Hematopoietic multipotent progenitor cell treated with erythropoietin and hydrocortisone succinate and interleukin-3 and kit ligand, for 8 days (in vitro differentiated cells): ENCODE measurements at regions not wholly inside any gene's neighbourhood (a gene's known extent, or its start where the extent isn't known, plus 50 kb on each side); places are given as distances from the start of the nearest gene placed in this dataset.
"Not testable (repeated sequence)": the region's sequence is repeated elsewhere in the genome, so short reads cannot be mapped to it uniquely, and the experiment has no call there.

Experiments used
- DNase-seq: peaks from one replicate; pipeline ENCODE4 v3.0.0-alpha.2; 2015

DNA sequence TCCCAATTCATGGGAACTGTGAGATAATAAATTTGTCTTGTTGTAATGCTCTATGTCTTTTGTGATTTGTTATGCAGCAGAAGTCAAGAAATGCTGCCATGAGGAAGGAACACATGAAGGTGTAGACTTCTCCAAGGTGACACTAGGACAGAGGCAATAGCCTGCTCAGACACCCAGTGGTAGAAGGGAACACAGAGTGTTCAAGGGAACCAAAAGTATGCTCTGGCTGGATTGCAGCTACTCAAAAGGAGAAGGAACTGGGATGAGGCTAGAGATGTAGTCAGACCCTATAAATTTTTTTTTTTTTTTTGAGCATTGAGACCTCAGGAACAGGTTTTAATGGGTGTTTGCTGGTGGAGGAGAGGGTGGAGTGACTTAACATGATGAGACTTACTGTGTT is 232.5 kb downstream of the PARP8 start:
- no peak for DNase-seq

DNA sequence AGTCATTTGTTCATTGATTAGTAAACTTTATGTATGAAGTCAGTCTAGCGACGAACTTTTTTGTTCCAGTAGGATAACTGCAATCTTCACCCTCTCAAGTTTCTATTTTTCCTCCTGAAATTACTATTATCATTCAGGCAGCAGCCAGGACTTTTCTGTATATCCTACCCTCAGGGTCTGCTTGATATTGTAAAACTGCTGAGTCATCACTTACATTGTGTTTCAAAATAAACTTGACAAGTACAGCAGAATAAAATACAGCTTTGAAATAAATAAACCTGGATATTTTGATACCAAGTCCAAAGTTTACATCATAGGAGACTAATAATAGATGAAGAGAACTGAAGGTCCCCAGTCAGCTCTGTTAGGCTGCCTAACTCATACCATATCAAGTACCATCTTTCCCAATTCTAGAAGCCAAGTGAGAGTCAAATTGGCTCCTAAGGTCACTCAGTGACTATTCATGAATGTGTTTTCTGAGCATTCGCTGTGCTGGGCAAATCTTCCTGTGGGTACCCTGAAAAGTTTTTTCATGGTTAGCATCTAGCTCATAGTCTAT is 234.6 kb downstream of the PARP8 start:
- no peak for DNase-seq

DNA sequence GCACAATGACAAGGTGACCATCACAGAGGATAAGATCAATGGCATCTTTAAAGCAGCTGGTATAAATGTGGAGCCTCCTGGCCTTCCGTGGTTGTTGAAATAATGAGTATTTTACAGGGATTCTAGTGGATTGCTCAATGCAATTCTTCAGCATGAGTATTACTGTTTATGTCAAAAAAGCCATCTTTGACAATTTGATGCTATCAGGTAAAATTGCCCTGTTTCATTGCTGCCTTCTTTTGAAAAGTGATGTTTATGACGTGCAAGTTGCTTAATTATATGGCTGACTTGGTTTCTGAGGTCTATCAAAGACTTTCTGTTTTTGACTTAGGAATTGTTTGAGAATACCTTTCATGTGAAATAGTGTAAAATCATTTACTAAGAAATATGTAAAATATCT is 237.2 kb downstream of the PARP8 start:
- no peak for DNase-seq

DNA sequence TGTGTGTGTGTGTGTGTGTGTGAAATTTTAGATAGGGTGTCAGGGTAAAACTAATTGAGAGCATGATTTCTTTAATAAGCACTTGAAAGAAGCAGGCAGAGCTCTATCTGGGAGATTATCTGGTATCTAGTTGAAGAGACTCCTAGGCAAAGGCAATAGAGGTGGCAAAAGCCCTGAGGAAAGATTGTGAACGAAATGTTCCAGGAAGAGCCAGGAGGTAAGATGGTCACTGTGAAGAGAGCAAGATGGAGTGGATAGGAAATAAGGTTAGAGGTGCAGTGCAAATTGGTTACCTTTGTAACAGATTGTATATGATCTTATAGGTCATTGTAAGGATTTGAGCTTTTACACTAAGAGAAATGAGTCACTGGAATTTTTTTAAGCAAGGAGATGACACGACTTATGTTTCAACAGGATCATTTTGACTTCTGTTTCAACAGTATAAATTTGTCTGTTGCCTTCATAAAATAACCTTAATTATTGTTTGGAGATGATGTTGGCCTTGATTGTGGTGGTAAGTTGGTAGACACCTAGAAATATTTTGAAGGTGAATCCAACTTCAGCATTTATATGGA is 239.6 kb downstream of the PARP8 start:
- DNase-seq: no peak

DNA sequence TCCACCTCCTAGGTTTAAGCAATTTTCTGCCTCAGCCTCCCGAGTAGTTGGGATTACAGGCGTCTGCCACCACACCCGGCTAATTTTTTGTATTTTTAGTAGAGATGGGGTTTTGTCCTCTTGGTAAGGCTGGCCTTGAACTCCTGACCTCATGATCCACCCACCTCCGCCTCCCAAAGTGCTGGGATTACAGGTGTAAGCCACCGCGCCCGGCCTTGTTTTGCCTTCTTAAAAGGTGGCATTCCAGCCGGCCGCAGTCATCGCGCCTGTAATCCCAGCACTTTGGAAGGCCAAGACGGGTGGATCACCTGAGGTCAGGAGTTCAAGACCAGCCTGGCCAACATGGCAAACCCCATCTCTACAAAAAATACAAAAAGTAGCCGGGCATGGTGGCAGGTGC is 253.7 kb downstream of the PARP8 start:
- not testable (repeated sequence) for DNase-seq

DNA sequence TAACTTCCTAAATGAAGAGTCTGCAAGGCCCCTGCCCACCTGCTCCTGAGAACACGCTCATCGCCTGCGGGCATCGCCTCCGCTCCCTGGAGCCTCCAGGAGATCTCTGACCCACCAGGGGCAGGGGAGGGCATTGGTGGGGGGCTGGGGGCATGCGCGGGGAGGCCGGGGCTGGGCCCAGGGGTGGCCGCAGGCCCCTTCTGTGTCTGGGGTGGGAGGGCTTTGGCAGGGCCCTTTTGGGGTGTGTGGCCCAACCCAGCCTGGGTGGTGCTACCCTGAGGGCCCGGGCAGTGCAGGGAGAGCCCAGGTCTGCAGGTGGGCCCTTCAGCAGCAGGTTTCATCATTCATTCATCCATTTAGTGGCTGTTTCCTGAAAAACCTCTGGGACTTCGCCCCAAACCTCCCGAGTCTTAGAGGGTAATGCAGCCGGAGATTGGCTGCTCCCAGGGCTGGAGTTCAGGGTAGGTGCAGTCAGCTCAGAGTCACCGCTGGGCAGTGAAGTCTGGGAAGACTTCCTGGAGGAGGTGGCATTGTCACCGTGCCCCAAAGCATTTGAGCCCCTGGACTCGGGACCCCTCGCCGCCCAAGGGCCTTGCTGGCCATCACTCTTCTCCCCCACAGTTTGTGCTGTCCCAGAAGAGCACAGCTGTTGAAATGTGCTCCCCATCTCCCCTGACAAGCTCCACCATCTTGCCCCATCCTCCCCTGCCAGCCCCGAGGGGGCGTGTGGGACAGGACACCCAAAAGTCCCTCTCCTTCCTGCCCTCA is 255.1 kb downstream of the PARP8 start:
- DNase-seq: no peak

DNA sequence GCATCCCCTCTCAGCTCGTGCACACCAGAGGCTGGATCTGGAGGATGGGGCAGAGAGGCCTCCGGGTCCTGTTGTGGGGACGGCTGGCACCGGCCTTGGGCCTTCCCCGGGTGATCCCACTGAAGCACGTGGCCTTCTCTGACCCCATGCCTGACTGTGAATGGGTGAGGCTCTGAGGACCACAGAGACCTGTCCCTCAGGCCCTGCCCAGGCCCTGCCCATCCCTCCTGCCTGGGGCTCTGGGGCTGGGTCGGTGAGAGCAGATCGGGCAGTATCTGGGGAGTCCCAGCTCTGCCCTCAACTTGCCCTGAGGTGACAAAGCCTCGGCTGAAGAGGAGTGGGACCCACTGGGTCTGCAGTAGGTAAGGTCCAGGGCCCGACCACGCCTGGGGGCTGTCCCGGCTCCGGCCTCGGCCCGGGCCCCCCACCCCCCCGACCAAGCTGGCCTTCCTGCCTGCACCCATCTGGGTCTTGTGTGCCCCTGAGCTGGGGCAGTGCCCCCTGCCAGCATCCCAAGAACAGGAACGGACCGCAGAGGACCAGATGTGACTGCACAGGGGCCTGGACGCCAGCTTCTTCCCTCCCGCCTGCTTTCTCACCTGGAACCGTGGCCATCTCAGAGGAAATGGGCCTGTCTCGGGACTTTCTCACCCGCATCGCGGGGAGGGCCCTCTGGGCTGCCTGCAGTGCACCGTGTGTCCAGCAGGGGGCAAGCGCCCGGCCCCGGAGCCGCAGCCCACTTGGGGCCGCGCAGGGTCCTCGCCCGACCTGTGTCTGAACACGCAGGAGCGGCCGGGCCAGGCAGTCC is 255.9 kb downstream of the PARP8 start:
- not testable (repeated sequence) for DNase-seq

DNA sequence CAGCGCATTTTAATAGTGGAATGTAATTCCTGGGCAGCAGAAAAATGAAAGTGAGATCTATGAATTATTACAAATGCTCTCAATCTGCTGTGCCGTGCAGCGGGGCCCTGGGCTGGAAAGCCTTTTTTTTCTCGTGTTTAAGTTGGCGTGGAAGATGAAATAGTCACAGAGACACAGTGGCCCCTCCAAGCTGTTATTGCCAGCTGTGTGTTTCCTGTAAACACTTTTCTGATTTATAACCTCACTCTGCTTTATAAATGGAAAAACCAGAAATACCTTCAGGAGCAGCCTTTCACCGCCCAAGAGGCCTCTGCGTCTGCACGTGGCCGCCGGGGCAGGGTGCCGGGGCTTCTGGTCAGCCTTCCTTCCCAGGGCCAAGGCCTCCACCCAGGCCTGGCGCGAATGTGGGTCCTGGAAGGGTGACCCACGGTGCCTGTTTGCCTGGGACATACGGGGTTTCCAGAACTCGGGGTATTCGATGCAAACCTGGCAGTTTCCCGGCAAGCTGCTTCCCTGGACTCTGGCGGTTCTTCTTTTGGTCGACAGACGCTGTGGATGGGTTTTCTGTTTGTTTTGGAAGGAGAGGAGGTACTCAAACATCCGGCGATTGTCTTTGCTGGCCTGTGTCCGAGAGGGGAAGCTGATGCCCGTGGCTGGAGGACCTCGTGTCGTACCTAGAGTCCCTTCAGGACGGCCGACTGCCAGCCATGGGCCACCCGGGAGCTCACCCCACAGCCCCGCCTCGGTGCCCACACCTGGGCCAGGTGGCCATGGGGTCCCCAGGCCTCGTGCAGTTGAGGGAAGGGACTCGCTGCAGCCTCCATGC is 256.7 kb downstream of the PARP8 start:
- DNase-seq: no peak

DNA sequence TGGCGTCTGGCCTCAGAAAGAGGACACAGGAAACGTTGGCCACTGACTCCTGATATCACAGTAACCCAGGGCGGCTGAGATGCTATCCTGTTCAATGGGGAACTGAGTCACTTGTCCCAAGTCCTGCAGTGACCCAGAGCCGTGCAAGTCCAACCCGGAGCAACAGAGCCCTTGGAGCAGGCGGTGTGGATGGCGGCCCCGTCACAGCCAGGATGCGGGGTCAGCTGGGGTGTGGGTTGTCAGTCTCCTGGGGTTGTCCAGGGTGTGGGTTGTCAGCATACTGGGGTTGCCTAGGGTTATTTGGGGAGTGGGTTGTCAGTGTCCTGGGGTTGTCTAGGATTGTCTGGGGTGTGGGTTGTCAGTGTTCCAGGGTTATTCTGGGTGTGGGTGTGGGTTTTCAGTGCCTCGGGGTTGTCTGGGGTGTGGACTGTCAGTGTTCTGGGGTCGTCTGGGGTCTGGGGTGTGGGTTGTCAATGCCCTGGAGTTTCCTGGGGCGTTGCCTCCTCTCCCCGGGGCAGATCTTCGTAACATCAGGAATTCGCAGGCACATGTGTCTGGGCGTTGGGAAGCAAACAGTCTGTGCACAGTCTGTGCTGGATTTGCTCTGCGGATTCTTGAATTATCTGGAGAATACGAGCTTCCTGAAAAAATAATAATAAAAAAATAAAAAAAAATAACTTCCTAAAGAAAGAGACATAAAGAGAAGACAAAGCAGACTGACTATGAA is 257.5 kb downstream of the PARP8 start:
- DNase-seq: no peak

DNA sequence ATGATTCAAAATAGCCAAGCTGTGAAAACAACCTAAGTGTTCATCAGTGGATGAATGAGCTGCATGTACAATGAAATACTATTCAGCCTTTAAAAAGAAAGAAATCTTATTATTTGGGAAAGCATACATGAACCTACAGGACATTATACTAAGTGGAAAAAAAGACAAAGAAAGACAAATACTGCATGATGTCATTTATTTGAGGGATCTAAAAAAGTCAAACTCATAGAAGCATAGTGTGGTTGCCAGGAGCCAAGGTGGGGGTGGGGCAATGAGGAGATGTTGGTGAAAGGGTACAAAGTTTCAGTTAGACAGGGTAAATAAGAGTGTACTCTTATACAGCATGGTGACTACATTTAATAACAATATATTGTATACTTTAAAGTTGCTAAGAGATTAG is 261.5 kb downstream of the PARP8 start:
- DNase-seq: no peak

DNA sequence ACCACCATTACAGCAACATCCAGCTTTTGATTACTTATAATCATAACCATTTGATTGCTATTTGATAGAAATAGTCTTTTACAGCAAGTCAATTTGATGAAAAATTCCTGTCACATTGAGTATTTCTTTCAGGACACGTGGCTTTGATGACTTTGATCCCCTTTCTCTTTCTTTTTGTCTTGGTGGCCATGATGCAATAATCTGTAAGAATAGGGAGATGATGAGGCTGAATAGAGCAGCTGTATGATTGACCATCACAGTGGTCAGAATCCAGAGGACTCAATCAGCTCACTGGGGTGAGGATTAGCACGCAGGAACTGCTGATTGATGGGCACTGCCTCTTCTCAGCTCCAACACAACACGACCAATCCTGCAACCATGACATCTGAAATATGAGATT is 262.7 kb downstream of the PARP8 start:
- no peak for DNase-seq

DNA sequence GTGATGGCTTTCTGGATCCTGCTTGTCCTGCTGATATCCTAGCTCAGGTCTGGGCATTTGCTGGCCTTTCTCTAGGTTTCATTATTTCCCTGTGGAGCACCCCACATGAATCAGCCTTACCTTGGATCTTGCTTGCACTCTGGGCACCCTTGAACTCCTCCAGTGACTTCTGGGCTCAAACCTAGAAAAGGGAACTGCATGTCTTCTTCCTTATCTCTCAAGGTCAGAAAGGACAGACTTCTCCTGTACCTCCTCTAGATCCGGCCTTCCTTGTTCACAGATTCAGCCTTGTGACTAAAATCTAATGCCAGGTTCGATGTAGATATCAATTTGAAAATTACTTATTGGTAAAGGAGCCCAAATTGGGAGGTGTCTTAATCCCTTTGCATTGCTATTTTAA is 267.9 kb downstream of the PARP8 start:
- no peak for DNase-seq

DNA sequence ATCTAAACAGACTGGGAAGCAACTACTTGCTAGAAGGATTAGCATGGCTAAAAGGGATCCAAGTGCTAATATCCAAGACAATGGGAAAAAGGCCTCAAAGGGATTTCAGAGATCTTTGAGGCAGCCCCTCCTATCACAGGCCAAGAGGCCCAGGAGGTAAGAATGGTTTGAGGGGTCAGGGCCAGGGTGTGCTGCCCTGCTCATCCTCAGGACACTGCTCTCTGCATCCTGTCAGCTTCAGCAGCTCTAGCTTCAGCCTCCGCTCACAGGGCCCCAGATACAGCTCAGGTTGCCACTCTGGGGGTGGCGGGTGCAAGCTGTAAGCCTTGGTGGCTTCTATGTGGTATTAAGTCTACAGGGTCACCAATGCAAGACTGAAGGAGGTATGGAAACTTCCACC is 278.7 kb downstream of the PARP8 start:
- DNase-seq: no peak

DNA sequence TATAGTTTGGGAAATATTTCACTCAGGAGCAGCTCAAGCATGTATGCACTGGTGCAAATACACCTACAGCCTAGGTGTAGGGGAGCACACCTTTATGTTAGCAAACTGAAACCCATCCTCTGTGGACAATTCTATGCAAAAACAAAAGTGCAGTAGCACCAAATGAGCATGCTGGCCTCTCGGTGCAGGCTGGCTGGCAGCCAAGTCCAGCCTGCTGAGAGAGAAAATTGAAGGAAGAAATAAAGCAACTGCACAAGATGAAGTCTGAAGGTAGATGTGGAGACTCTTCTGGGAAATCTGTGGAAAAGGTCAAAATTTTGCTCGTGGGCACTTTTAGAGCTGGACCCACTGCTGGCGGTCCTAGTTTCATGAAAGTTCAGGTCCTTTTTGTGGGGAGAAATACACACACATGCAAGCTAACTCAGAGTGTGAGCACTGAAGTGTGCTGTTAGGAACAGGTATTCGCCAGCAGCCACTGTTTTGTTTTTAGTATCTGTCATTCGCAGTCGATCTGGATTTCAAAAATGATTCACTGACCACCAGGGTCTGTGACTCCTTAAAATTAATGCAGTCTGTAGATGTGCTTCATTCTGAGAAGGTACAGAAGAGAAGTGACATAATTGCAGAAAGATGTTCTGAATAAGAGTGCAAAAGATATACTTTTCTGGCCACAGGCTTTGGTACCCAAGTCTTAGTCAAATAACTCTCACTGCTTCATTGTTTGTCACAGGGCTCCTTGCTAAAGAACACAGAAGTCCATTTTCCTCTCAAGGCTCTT is 281.7 kb downstream of the PARP8 start:
- no peak for DNase-seq

DNA sequence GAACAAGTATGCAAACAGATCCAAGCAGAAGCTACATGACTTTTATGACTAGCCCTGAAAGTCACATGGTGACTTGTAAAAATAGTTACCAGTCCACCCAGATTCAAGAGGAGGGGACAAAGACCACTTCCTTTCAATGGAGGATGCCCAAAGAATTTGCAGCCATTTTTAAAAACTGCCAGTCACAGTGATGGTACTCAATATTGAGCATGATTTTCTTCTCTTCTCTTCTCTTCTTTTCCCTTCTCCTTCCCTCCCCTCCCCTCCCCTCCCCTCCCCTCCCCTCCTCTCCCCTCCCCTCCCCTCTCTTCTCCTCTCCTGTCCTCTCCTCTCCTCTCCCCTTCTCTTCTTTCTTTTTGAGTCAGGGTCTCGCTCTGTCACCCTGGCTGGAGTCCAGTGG is 286.9 kb downstream of the PARP8 start:
- DNase-seq: no peak

DNA sequence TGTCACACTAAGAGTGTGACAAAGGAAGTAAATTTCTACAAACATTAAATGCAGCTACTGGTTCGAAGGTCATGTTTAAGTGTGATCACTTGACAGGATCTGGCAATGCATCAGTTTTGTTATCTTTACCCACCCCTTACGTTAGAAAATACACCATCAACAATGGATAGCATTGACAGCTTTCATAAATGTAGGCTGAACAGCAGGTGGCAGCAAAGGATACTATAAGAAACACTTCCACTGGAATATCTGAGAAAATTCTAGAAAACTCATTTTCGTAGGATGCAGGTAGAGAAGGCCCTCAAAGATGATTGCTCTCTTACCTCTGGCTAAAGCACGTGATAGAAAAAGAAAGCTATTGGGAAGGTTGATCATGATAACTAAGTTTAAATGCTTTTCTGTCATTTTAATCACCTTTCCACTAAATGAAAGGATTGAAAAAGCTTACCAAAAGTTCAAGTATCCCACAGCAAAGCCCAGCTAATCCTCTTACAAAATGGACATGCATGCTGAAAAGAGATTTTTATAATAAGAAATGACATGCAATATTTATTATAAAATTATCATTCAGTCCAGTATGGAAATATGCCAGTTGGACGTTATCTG is 292.5 kb downstream of the PARP8 start:
- DNase-seq: peak; percentile 29

DNA sequence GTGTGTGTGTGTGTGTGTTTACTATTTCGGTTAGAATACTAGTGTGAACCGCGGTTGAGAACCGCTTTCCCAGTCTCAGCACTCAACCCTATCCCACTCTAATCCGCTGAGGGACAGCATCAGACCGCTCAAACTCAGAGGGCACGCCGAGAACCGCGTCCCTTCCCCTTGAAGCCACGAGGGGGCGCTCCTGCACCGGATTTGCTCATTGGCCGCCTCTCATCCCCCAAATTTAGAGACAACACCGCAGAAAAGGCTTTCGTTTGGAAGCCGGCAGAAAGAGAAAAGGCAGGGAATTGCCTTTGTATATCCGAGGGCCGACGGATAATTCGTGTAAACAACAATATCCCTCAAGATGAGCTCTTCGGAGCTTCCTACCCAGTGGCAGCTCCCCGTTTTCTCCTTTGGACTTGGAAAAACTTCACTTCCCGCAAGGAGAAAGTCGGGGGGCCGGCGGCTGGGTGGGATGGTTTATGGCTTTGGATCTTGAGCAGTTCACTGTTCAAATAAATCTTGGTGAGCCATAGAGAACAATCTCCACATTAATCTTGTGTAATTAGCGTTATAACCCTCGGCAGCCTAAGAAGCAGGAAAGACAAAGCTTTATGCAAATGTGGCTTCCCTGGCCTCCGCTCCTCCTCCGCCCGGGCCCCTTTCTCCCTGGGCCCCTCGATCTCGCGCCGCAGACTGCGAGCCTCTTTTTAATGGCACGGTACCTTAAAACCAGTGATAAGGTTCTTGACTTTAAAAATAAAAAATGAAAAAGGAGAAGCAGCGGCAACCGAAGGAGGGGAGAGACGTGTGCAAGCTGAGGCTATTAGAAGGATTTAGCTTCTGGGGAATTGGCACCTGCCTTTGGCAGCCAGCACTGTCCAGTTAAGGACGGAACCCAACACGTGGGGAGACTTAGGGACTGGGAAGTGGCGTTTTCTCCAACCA is 296.8 kb downstream of the PARP8 start:
- peak; percentile 62 for DNase-seq

DNA sequence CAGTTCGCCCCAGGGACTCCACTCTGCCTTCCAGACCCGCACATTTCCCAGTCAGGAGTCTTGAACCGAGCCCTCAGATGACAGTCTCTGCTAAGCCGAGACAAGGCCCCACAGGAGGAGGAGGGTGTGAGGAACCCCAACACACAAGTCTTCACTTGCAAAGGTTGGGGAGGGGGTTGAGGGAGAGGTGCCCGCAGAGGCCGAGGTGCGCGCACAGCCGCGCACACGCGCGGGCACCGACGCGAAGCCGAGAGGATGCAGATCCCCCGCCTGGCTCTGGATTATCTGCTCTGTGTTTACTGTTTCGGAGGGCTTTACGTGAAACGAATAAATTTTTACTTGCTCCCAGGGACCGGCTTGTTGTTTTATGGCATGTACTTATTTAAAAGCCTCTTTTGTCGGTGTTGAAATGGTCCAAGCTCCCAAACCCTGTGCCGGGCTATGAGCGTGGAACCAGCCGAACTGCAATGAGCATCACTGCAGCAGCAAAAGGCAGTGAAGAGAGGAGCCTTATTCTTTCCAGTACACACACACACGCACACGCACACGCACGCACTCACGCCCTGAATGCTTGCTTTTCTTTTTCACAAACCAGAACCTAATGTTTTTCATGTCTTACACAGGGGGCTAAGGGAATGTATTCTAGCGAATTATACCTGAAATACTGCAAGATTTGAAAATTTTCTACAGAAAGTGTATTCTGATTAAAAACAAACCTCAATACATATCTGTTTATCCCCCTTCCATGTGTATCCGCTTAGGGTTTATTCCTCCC is 297.7 kb downstream of the PARP8 start:
- no peak for DNase-seq
